DOHH2 (cell line): ENCODE measurements at regions not wholly inside any gene's neighbourhood (a gene's known extent, or its start where the extent isn't known, plus 50 kb on each side); places are given as distances from the start of the nearest gene placed in this dataset.

Experiments
- H3F3A ChIP-seq: fragments of 200-600 bp; sonication (generic), shearing (Covaris generic); 2 replicates; pipeline ENCODE4 v1.6.0; 2016; ENCODE audit warnings: antibody characterized with exemption, mild to moderate bottlenecking; ENCODE audit not compliant: control insufficient read depth, insufficient read depth
- H3K27ac ChIP-seq: fragments of 200-600 bp; sonication (generic); 2 replicates; pipeline ENCODE4 v1.5.1; 2014; ENCODE audit warnings: low read depth, mild to moderate bottlenecking, low read length, moderate library complexity
- H3K27me3 ChIP-seq: fragments of 200-600 bp; sonication (generic); 2 replicates; pipeline ENCODE4 v1.6.1; 2014; ENCODE audit warnings: mild to moderate bottlenecking, low read length, mixed read lengths; ENCODE audit not compliant: control insufficient read depth
- H3K36me3 ChIP-seq: fragments of 200-600 bp; sonication (generic); 2 replicates; pipeline ENCODE4 v1.6.1; 2014; ENCODE audit warnings: mild to moderate bottlenecking, low read length, moderate library complexity, mixed read lengths; ENCODE audit not compliant: control insufficient read depth
- H3K4me1 ChIP-seq: fragments of 200-600 bp; sonication (generic); 2 replicates; pipeline ENCODE4 v1.6.1; 2014; ENCODE audit warnings: mild to moderate bottlenecking, low read length, mixed read lengths; ENCODE audit not compliant: control insufficient read depth
- H3K4me2 ChIP-seq: fragments of 200-600 bp; sonication (generic); 2 replicates; pipeline ENCODE4 v1.6.0; 2014; ENCODE audit warnings: mild to moderate bottlenecking, low read length, moderate library complexity
- H3K4me3 ChIP-seq: fragments of 200-600 bp; sonication (generic); 2 replicates; pipeline ENCODE4 v1.5.1; 2014; ENCODE audit warnings: mild to moderate bottlenecking, low read length, mixed read lengths
- H3K79me2 ChIP-seq: fragments of 200-600 bp; sonication (generic); 2 replicates; pipeline ENCODE4 v1.6.1; 2014; ENCODE audit warnings: mild to moderate bottlenecking, low read length, mixed read lengths; ENCODE audit not compliant: control insufficient read depth
- H3K9me2 ChIP-seq: fragments of 200-600 bp; sonication (generic); replicated peaks from 2 replicates; pipeline ENCODE4 v1.6.1; 2014; ENCODE audit warnings: mild to moderate bottlenecking, low read length, mixed read lengths; ENCODE audit not compliant: control insufficient read depth
- H3K9me3 ChIP-seq: fragments of 200-600 bp; sonication (generic); 2 replicates; pipeline ENCODE4 v1.6.1; 2014; ENCODE audit warnings: antibody characterized with exemption, low read length, mixed read lengths; ENCODE audit not compliant: control insufficient read depth, insufficient read depth
- H4K20me1 ChIP-seq: fragments of 200-600 bp; sonication (generic); 2 replicates; pipeline ENCODE4 v1.6.0; 2014; ENCODE audit warnings: low read depth, mild to moderate bottlenecking, antibody characterized with exemption, low read length, moderate library complexity; ENCODE audit not compliant: control insufficient read depth, insufficient read depth
- CTCF ChIP-seq: fragments of 200-600 bp; sonication (generic); IDR thresholded peaks from one replicate; pipeline ENCODE4 v1.5.1; 2014; ENCODE audit warnings: antibody characterized with exemption, mild to moderate bottlenecking, low read depth, low read length; ENCODE audit not compliant: poor library complexity, severe bottlenecking
- EZH2phosphoT487 ChIP-seq: fragments of 200-600 bp; sonication (generic); IDR thresholded peaks from 2 replicates; pipeline ENCODE4 v1.6.1; 2017; ENCODE audit warnings: borderline replicate concordance, mild to moderate bottlenecking, antibody characterized with exemption, low read length, moderate library complexity, mixed read lengths

DNA sequence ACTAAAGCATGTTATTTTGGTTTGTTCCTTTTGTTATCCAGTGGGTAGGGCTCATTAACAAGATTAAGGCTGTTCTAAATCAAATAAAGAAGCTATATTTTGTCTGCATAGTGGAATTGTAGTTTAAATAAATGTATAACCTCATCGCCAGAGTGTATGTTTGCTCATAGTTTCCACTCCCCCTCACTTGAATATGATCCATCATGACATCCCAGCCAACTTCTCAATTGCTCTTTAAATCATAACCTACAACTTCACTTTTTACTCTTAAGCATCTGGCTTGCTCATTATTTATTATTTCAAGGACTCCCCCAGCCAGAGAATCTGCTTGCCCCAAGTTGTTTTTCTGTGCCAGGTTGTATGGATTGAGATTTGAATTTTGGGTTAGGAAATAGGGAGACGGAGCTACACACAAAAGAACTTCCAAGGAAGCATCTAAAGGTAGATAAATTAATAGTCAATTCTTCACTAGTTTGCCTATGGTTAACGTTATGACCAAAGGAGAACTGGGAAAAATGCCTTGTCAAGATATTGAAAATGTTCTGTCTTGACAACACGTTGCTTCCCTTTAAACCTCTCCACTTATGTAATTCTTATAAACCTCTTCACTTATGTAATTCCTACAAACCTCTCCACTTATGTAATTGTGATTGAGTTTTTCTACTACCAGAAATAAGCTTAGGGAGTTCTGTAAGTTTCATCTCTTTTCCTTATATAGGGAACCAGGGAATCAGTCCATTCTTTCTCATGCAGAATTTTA is 55.4 kb upstream of the UPP2 start:
- no peaks in the 10 kb centered on the region for H3K9me3 ChIP-seq
- no peak overlapping the region for H3K4me2 ChIP-seq
- no peaks in the 10 kb centered on the region for H4K20me1 ChIP-seq
- no peak overlapping the region for H3K4me3 ChIP-seq
- TF ChIP-seq EZH2phosphoT487 (no peak), CTCF (no peak)
- H3K36me3 ChIP-seq = no peaks in the 10 kb centered on the region
- no peak overlapping the region for H3K27ac ChIP-seq
- H3K79me2 ChIP-seq = no peaks in the 10 kb centered on the region
- H3K9me2 ChIP-seq = no peaks in the 10 kb centered on the region
- no peaks in the 10 kb centered on the region for H3K4me1 ChIP-seq
- no peaks in the 10 kb centered on the region for H3K27me3 ChIP-seq
- no peaks in the 10 kb centered on the region for H3F3A ChIP-seq

DNA sequence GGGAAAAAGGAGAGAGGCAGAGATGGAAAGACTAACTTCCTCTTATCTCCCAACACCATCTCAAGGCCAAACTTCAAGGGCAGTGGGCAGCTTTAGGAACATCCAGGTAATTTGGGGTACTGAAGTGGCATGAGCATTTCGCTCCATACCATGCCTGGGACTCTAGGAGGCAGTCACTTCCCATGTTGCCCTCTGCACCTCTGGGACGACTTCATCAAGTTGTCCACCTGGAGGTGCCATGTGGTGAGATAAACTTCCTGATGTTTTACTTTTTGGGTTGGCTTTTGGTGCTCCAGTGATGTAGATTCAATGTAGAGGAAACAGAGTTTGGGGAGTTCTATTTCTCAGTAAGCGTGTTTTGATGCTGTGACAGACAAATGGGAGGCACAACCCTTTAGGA is 56.3 kb upstream of the UPP2 start:
- no peaks in the 10 kb centered on the region for H3K79me2 ChIP-seq
- TF ChIP-seq CTCF (no peak), EZH2phosphoT487 (no peak)

GRCh38 chr2:158043181-158043948 is 58.3 kb upstream of the UPP2 start:
- Histone ChIP-seq H3K4me3 (no peak overlapping the region), H3K27ac (no peak overlapping the region), H3K27me3 (no peaks in the 10 kb centered on the region), H3K4me1 (no peaks in the 10 kb centered on the region), H3K36me3 (no peaks in the 10 kb centered on the region), H3K4me2 (no peak overlapping the region), H3K79me2 (no peaks in the 10 kb centered on the region), H3K9me3 (no peaks in the 10 kb centered on the region), H3F3A (no peaks in the 10 kb centered on the region), H4K20me1 (no peaks in the 10 kb centered on the region), H3K9me2 (no peaks in the 10 kb centered on the region)
- TF ChIP-seq EZH2phosphoT487 = no peak
- no peak for TF ChIP-seq CTCF

More for the DNA sequence above, 56.3 kb upstream of the UPP2 start:
- H3K4me2 ChIP-seq = no peak overlapping the region
- H3K27me3 ChIP-seq = no peaks in the 10 kb centered on the region
- H3K9me3 ChIP-seq = no peaks in the 10 kb centered on the region
- no peak overlapping the region for H3K4me3 ChIP-seq
- H3K9me2 ChIP-seq = no peaks in the 10 kb centered on the region
- no peaks in the 10 kb centered on the region for H3F3A ChIP-seq
- no peaks in the 10 kb centered on the region for H3K36me3 ChIP-seq
- H4K20me1 ChIP-seq = no peaks in the 10 kb centered on the region
- H3K27ac ChIP-seq = no peak overlapping the region
- H3K4me1 ChIP-seq = no peaks in the 10 kb centered on the region
